Fibroblast of skin of back (primary cell): ENCODE measurements at regions not wholly inside any gene's neighbourhood (a gene's known extent, or its start where the extent isn't known, plus 50 kb on each side); places are given as distances from the start of the nearest gene placed in this dataset.
"Not testable (repeated sequence)": the region's sequence is repeated elsewhere in the genome, so short reads cannot be mapped to it uniquely, and the experiment has no call there.

ENCODE experiments used
- DNase-seq: peaks from one replicate; pipeline ENCODE4 v3.0.0-alpha.2; 2013

- DNase-seq = no peak
Observed at GRCh38 chr13:76619631-76620030, 266.6 kb downstream of the KCTD12 start.

GRCh38 chr13:76610819-76611415 is 275.3 kb downstream of the KCTD12 start:
- DNase-seq = no peak

GRCh38 chr13:76609643-76610042 is 276.6 kb downstream of the KCTD12 start:
- DNase-seq = no peak

GRCh38 chr13:76607866-76608265 is 278.3 kb downstream of the KCTD12 start:
- DNase-seq = no peak

GRCh38 chr13:76600081-76600480 is 286.1 kb downstream of the KCTD12 start:
- no peak for DNase-seq

- DNase-seq = no peak
Observed at GRCh38 chr13:76597868-76598267, 288.3 kb downstream of the KCTD12 start.

- peak; percentile 35 for DNase-seq
Observed at GRCh38 chr13:76596216-76596615, 290.0 kb downstream of the KCTD12 start.

GRCh38 chr13:76594435-76594834 is 291.8 kb downstream of the KCTD12 start:
- DNase-seq = no peak

GRCh38 chr13:76586842-76587241 is 299.4 kb downstream of the KCTD12 start:
- no peak for DNase-seq

- DNase-seq = no peak
Observed at GRCh38 chr13:76579701-76580100, 306.5 kb downstream of the KCTD12 start.

GRCh38 chr13:76575634-76576033 is 310.6 kb downstream of the KCTD12 start:
- not testable (repeated sequence) for DNase-seq

- DNase-seq = no peak
Observed at GRCh38 chr13:76570510-76570971, 315.7 kb downstream of the KCTD12 start.

- no peak for DNase-seq
Observed at GRCh38 chr13:76556627-76557026, 329.6 kb downstream of the KCTD12 start.

GRCh38 chr13:76552807-76553206 is 333.4 kb downstream of the KCTD12 start:
- DNase-seq = peak; percentile 0

GRCh38 chr13:76552041-76552772 is 334.0 kb downstream of the KCTD12 start:
- DNase-seq = no peak

- DNase-seq = no peak
Observed at GRCh38 chr13:76542176-76542575, 344.0 kb downstream of the KCTD12 start.

- DNase-seq = no peak
Observed at GRCh38 chr13:76538004-76538403, 348.2 kb downstream of the KCTD12 start.

- DNase-seq = no peak
Observed at GRCh38 chr13:76533251-76533650, 353.0 kb downstream of the KCTD12 start.

GRCh38 chr13:76527041-76527440 is 359.2 kb downstream of the KCTD12 start:
- peak; percentile 35 for DNase-seq

GRCh38 chr13:76523740-76524340 is 362.4 kb downstream of the KCTD12 start:
- DNase-seq = no peak

GRCh38 chr13:76522083-76522755 is 364.0 kb downstream of the KCTD12 start:
- DNase-seq = peak; percentile 35

GRCh38 chr13:76519685-76520084 is 366.5 kb downstream of the KCTD12 start:
- no peak for DNase-seq

GRCh38 chr13:76516586-76516985 is 369.6 kb downstream of the KCTD12 start:
- DNase-seq = no peak
